Memory B cell (primary cell): ENCODE measurements at regions not wholly inside any gene's neighbourhood (a gene's known extent, or its start where the extent isn't known, plus 50 kb on each side); places are given as distances from the start of the nearest gene placed in this dataset.
"Not testable (repeated sequence)": the region's sequence is repeated elsewhere in the genome, so short reads cannot be mapped to it uniquely, and the experiment has no call there.

ENCODE experiments used
- ATAC-seq: fragments of 150-1000 bp; cut with Tn5 transposase; 2 replicates; pipeline ENCODE4 v1.10.0; 2021; ENCODE audit warnings: low read depth, mild to moderate bottlenecking, moderate library complexity
- DNase-seq, 2 donors: peaks; one replicate each; pipeline ENCODE4 v3.0.0; 2022; ENCODE audit warnings: low spot score in 2 of 2
- H3K27ac Mint-ChIP-seq: one replicate; pipeline ENCODE4 v1.8.0; 2022; ENCODE audit warnings: mild to moderate bottlenecking, moderate library complexity, mixed read lengths
- H3K27me3 Mint-ChIP-seq: one replicate; pipeline ENCODE4 v1.8.0; 2022; ENCODE audit warnings: mixed read lengths
- H3K36me3 Mint-ChIP-seq: one replicate; pipeline ENCODE4 v1.8.0; 2022; ENCODE audit warnings: mild to moderate bottlenecking, mixed read lengths
- H3K4me1 Mint-ChIP-seq: one replicate; pipeline ENCODE4 v1.8.0; 2022; ENCODE audit warnings: mixed read lengths
- H3K4me3 Mint-ChIP-seq: one replicate; pipeline ENCODE4 v1.8.0; 2022; ENCODE audit warnings: mild to moderate bottlenecking, moderate library complexity, mixed read lengths
- H3K9me3 Mint-ChIP-seq: one replicate; pipeline ENCODE4 v1.8.0; 2022; ENCODE audit warnings: mixed read lengths

- no peak overlapping the region for H3K27ac Mint-ChIP-seq
- no peak for DNase-seq
- no peaks in the 10 kb centered on the region for H3K9me3 Mint-ChIP-seq
- no peaks in the 10 kb centered on the region for H3K36me3 Mint-ChIP-seq
- no peak for ATAC-seq
- H3K4me3 Mint-ChIP-seq = no peak overlapping the region
- no peaks in the 10 kb centered on the region for H3K27me3 Mint-ChIP-seq
- no peaks in the 10 kb centered on the region for H3K4me1 Mint-ChIP-seq
These were observed 104.9 kb upstream of the FOXP2 start for GRCh38 chr7:114309729-114310128.

- H3K27ac Mint-ChIP-seq = no peak overlapping the region
- H3K4me3 Mint-ChIP-seq = no peak overlapping the region
- no peak for DNase-seq
- no peaks in the 10 kb centered on the region for H3K9me3 Mint-ChIP-seq
- no peaks in the 10 kb centered on the region for H3K36me3 Mint-ChIP-seq
- ATAC-seq = no peak
- H3K4me1 Mint-ChIP-seq = no peaks in the 10 kb centered on the region
- no peaks in the 10 kb centered on the region for H3K27me3 Mint-ChIP-seq
These were observed 111.3 kb upstream of the FOXP2 start for GRCh38 chr7:114303301-114303700.

- H3K4me1 Mint-ChIP-seq = no peaks in the 10 kb centered on the region
- no peak for ATAC-seq
These were observed 111.8 kb upstream of the FOXP2 start for GRCh38 chr7:114302858-114303257.

GRCh38 chr7:114298011-114298410 lies 116.6 kb upstream of the FOXP2 start:
- DNase-seq = no peak
- H3K36me3 Mint-ChIP-seq = no peaks in the 10 kb centered on the region
- no peaks in the 10 kb centered on the region for H3K4me1 Mint-ChIP-seq
- ATAC-seq = no peak
- no peaks in the 10 kb centered on the region for H3K9me3 Mint-ChIP-seq
- H3K4me3 Mint-ChIP-seq = no peak overlapping the region
- no peak overlapping the region for H3K27ac Mint-ChIP-seq
- H3K27me3 Mint-ChIP-seq = peaks cover 2% of the 10 kb centered on the region

More at GRCh38 chr7:114302858-114303257, 111.8 kb upstream of the FOXP2 start:
- no peaks in the 10 kb centered on the region for H3K36me3 Mint-ChIP-seq
- DNase-seq = no peak
- H3K27ac Mint-ChIP-seq = no peak overlapping the region
- H3K4me3 Mint-ChIP-seq = no peak overlapping the region
- H3K27me3 Mint-ChIP-seq = no peaks in the 10 kb centered on the region
- no peaks in the 10 kb centered on the region for H3K9me3 Mint-ChIP-seq

- Mint-ChIP-seq H3K27ac (no peak overlapping the region), H3K27me3 (peaks cover 2% of the 10 kb centered on the region), H3K9me3 (no peaks in the 10 kb centered on the region), H3K4me3 (no peak overlapping the region), H3K36me3 (no peaks in the 10 kb centered on the region), H3K4me1 (no peaks in the 10 kb centered on the region)
- no peak for ATAC-seq
- DNase-seq = no peak
These were observed 117.5 kb upstream of the FOXP2 start for GRCh38 chr7:114297121-114297520.

- no peak for DNase-seq
- H3K27me3 Mint-ChIP-seq = peaks cover 2% of the 10 kb centered on the region
- no peak overlapping the region for H3K27ac Mint-ChIP-seq
- no peak overlapping the region for H3K4me3 Mint-ChIP-seq
- no peaks in the 10 kb centered on the region for H3K9me3 Mint-ChIP-seq
- H3K4me1 Mint-ChIP-seq = no peaks in the 10 kb centered on the region
- no peak for ATAC-seq
- no peaks in the 10 kb centered on the region for H3K36me3 Mint-ChIP-seq
These were observed 119.1 kb upstream of the FOXP2 start for GRCh38 chr7:114295522-114295921.

- H3K4me1 Mint-ChIP-seq = no peaks in the 10 kb centered on the region
These were observed 120.6 kb upstream of the FOXP2 start for GRCh38 chr7:114294036-114294435.

GRCh38 chr7:114293289-114294012 lies 121.2 kb upstream of the FOXP2 start:
- ATAC-seq = no peak
- Mint-ChIP-seq H3K4me1 (no peaks in the 10 kb centered on the region), H3K9me3 (no peaks in the 10 kb centered on the region), H3K27ac (no peak overlapping the region), H3K36me3 (no peaks in the 10 kb centered on the region), H3K4me3 (no peak overlapping the region), H3K27me3 (peaks cover 2% of the 10 kb centered on the region)
- no peak for DNase-seq

More at GRCh38 chr7:114294036-114294435, 120.6 kb upstream of the FOXP2 start:
- Mint-ChIP-seq H3K27ac (no peak overlapping the region), H3K27me3 (peaks cover 2% of the 10 kb centered on the region), H3K4me3 (no peak overlapping the region), H3K36me3 (no peaks in the 10 kb centered on the region), H3K9me3 (no peaks in the 10 kb centered on the region)
- no peak for ATAC-seq
- DNase-seq = no peak

GRCh38 chr7:114279901-114280300 lies 134.7 kb upstream of the FOXP2 start:
- Mint-ChIP-seq H3K36me3 (no peaks in the 10 kb centered on the region), H3K27ac (no peak overlapping the region), H3K9me3 (no peaks in the 10 kb centered on the region), H3K4me3 (no peak overlapping the region), H3K4me1 (no peaks in the 10 kb centered on the region), H3K27me3 (peaks cover 2% of the 10 kb centered on the region)
- DNase-seq = no peak
- ATAC-seq = no peak

GRCh38 chr7:114273218-114273617 lies 141.4 kb upstream of the FOXP2 start:
- Mint-ChIP-seq H3K27me3 (peaks cover 2% of the 10 kb centered on the region), H3K27ac (no peak overlapping the region), H3K36me3 (no peaks in the 10 kb centered on the region), H3K4me1 (no peaks in the 10 kb centered on the region), H3K4me3 (no peak overlapping the region), H3K9me3 (no peaks in the 10 kb centered on the region)
- DNase-seq (no peak), ATAC-seq (no peak)

- no peak for DNase-seq
- Mint-ChIP-seq H3K4me1 (no peaks in the 10 kb centered on the region), H3K36me3 (no peaks in the 10 kb centered on the region), H3K27ac (no peak overlapping the region), H3K27me3 (no peaks in the 10 kb centered on the region), H3K4me3 (no peak overlapping the region), H3K9me3 (peaks cover 2% of the 10 kb centered on the region)
- no peak for ATAC-seq
These were observed 144.9 kb upstream of the FOXP2 start for GRCh38 chr7:114269714-114270113.

- H3K9me3 Mint-ChIP-seq, H3K27ac Mint-ChIP-seq, DNase-seq, H3K4me3 Mint-ChIP-seq, H3K36me3 Mint-ChIP-seq, H3K4me1 Mint-ChIP-seq, H3K27me3 Mint-ChIP-seq, ATAC-seq: not testable (repeated sequence)
These were observed 147.1 kb upstream of the FOXP2 start for GRCh38 chr7:114267550-114267949.

- ATAC-seq (no peak), DNase-seq (no peak)
- no peak overlapping the region for H3K27ac Mint-ChIP-seq
- H3K27me3 Mint-ChIP-seq = no peaks in the 10 kb centered on the region
- H3K4me1 Mint-ChIP-seq = no peaks in the 10 kb centered on the region
- no peaks in the 10 kb centered on the region for H3K36me3 Mint-ChIP-seq
- no peak overlapping the region for H3K4me3 Mint-ChIP-seq
- H3K9me3 Mint-ChIP-seq = peaks cover 2% of the 10 kb centered on the region
These were observed 150.6 kb upstream of the FOXP2 start for GRCh38 chr7:114264023-114264422.

- DNase-seq = no peak
These were observed 151.4 kb upstream of the FOXP2 start for GRCh38 chr7:114263219-114263618.

GRCh38 chr7:114255404-114255841 lies 159.2 kb upstream of the FOXP2 start:
- Mint-ChIP-seq H3K4me1 (no peaks in the 10 kb centered on the region), H3K36me3 (no peaks in the 10 kb centered on the region), H3K4me3 (no peak overlapping the region), H3K27me3 (peaks cover 2% of the 10 kb centered on the region), H3K9me3 (peaks cover 3% of the 10 kb centered on the region), H3K27ac (no peak overlapping the region)
- ATAC-seq = no peak
- DNase-seq = no peak

More at GRCh38 chr7:114263219-114263618, 151.4 kb upstream of the FOXP2 start:
- Mint-ChIP-seq H3K4me3 (no peak overlapping the region), H3K36me3 (no peaks in the 10 kb centered on the region), H3K4me1 (no peaks in the 10 kb centered on the region), H3K9me3 (peaks cover 2% of the 10 kb centered on the region), H3K27me3 (no peaks in the 10 kb centered on the region), H3K27ac (no peak overlapping the region)
- no peak for ATAC-seq
